ENCODE measurements at regions not wholly inside any gene's neighbourhood (a gene's known extent, or its start where the extent isn't known, plus 50 kb on each side); places are given as distances from the start of the nearest gene placed in this dataset.

DNA sequence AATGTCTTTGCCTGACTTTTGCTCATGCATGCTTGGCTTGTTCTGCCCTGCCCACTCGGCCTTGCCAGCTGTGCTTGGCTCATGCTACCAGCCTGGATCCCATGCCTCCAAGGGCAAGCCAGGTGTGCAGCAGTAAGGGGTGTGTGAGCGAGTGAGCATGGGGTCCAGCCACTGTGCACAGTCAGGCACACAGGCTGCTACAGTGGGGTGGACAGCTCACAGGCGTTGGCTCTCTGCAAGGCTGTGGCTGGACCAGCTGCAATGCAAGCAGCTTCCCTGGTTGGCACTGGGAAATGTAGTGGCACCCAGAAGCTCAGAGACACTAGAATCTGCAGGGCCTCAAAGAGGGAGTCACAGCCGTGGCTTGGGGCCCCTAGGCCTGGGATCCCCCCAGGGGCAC is 529.7 kb downstream of the DSC3 start:
- H3K4me1 ChIP-seq (ENCODE audit: insufficient read depth, low read length) = no peaks in the 10 kb centered on the region
- DNase-seq (ENCODE audit: low spot score) (no peak), ATAC-seq (no peak), FAIRE-seq (no peak)
- no peak overlapping the region for H2AFZ ChIP-seq (ENCODE audit: low read length)
- WGBS (ENCODE audit: low lambda C conversion rate) = 0% methylated on average over 1 of the region's 4 CpGs
- no peak overlapping the region for H3K9ac ChIP-seq (ENCODE audit: insufficient read depth, low read depth, low read length)
- H4K20me1 ChIP-seq (ENCODE audit: insufficient read depth, low read length) = no peaks in the 10 kb centered on the region
- in situ Hi-C loops (cut with HindIII; ENCODE audit: extremely low pct_ligation_motif_present, low pct_unique_long_range_greater_than_20kb) (no loop called here), intact Hi-C loops (cut with micrococcal nuclease; ENCODE audit: unreplicated experiment) (no loop called here)
- TF ChIP-seq GPN1 (CRISPR knock-in tag; IDR thresholded peaks at IDR 0.05; ENCODE audit: borderline replicate concordance) = no peak
- TF ChIP-seq ZNF232 (CRISPR knock-in tag; IDR thresholded peaks at IDR 0.05; ENCODE audit: borderline replicate concordance) = no peak
- TF ChIP-seq NONO (IDR thresholded peaks at IDR 0.05) = no peak
- TF ChIP-seq NONO (CRISPR knock-in tag; conservative IDR thresholded peaks at IDR 0.05) = no peak
- TF ChIP-seq ELF3 (CRISPR knock-in tag; IDR thresholded peaks at IDR 0.05) = no peak
- TF ChIP-seq IRX3 (CRISPR knock-in tag; IDR thresholded peaks at IDR 0.05; ENCODE audit: borderline replicate concordance, low read depth) = no peak
- TF ChIP-seq KDM5B (CRISPR knock-in tag; IDR thresholded peaks at IDR 0.05; ENCODE audit: borderline replicate concordance) = no peak
- no peak for TF ChIP-seq ELF1 (CRISPR knock-in tag; IDR thresholded peaks at IDR 0.05)
- TF ChIP-seq ZNF468 (CRISPR knock-in tag; IDR thresholded peaks at IDR 0.05) = no peak
- TF ChIP-seq ARNT2 (CRISPR knock-in tag; IDR thresholded peaks at IDR 0.05; ENCODE audit: low read depth) = no peak
- no peak for TF ChIP-seq ZNF569 (CRISPR knock-in tag; IDR thresholded peaks at IDR 0.05; ENCODE audit: borderline replicate concordance)
- TF ChIP-seq ZBTB42 (CRISPR knock-in tag; IDR thresholded peaks at IDR 0.05) = no peak
- TF ChIP-seq ISL2 (CRISPR knock-in tag; IDR thresholded peaks at IDR 0.05) = no peak
- CTCF ChIA-PET (ENCODE audit: low intra/inter-chr PET ratio, low total read pairs) = no interaction called here
- H3K9me3 ChIP-seq (ENCODE audit: low read length) = no peaks in the 10 kb centered on the region
- POLR2A ChIA-PET = no interaction called here
- H3K4me3 ChIP-seq (replicated peaks in 1 of 3; ENCODE audit: insufficient read depth in 1 of 3, low read depth in 2 of 3, low read length in 3 of 3) = no peak overlapping the region
- H3K79me2 ChIP-seq (ENCODE audit: insufficient read depth, low read length) = no peaks in the 10 kb centered on the region
- H3K36me3 ChIP-seq (replicated peaks in 1 of 2; ENCODE audit: control insufficient read depth in 1 of 2, insufficient read depth in 2 of 2, low read length in 2 of 2) = no peaks in the 10 kb centered on the region
- BruUV-seq (replicated peaks) = no TSS peak
- H3K27me3 ChIP-seq (ENCODE audit: control insufficient read depth in 1 of 2, insufficient read depth in 2 of 2, low read length in 2 of 2) = no peaks in the 10 kb centered on the region; a peak in 1 of 5 replicates
- no peak overlapping the region for H3K4me2 ChIP-seq (ENCODE audit: low read depth, low read length)
- H3K27ac ChIP-seq (ENCODE audit: extremely low read length, insufficient read depth, low read length) = no peak overlapping the region
